Astrocyte of the hippocampus (primary cell): ENCODE measurements at regions not wholly inside any gene's neighbourhood (a gene's known extent, or its start where the extent isn't known, plus 50 kb on each side); places are given as distances from the start of the nearest gene placed in this dataset.

Experiments used
- DNase-seq: peaks from one replicate; pipeline ENCODE4 v3.0.0; 2011; ENCODE audit warnings: low read depth, low spot score

DNA sequence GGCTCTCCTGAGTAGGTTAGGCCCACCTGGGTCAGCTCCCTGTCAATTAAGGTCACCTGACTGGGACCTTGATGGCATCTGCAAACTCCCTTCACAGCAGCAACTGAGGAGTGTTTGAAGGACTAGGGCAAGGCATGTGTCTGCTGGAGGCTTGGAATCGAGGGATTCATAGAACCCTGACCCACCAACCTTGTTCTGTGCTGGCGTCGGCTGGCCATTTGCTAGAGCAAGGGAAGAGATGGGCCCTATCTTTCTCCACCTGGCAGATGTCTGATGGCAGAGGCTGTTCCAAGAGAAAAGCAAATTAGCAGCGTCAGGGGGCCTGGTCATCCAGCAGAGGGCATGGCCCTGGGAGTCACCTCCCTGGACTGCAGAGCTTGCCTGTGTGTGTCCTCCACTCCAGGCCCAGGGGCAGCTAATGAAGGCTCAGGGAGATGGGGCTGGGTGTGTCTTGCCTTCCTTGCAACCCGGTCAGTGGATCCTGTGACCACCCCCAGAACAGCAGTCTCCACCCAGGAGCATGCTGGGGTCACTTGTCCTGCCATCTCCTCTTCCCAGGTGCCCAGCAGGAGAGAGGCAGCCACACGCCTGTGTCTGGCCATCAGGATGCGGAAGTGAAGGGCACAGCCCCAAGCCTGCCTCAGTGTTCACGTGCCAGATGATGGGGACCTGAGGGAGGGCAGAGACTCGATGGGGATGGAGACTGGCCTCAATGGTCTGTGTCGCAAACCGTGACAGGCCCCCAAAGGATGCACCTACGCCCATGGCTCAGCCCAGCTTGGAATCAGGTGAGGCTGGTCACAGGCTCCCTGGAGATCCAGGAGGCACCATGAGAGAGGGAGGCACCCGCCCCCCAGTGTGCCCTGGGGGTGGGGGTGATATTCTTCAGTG lies 53.9 kb downstream of the BARX1 start:
- DNase-seq, result no peak

DNA sequence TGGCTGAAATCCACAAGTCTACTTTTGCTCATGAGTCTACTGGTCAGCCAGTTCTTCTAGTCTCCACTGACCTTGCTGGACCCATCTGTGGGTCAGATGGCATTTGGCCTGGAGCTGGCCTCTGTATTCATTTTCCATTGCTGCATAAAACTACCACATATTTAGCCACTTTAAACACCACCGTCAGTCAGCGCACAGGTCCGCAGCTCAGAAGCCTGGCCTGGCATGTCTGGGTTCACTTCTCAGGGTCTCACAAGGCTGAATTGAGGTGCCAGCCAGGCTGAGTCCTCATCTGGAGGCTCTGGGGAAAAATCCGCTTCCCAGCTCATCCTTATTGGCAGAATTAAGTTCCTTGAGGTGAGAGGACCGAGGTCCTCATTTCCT lies 54.7 kb downstream of the BARX1 start:
- DNase-seq, result no peak

DNA sequence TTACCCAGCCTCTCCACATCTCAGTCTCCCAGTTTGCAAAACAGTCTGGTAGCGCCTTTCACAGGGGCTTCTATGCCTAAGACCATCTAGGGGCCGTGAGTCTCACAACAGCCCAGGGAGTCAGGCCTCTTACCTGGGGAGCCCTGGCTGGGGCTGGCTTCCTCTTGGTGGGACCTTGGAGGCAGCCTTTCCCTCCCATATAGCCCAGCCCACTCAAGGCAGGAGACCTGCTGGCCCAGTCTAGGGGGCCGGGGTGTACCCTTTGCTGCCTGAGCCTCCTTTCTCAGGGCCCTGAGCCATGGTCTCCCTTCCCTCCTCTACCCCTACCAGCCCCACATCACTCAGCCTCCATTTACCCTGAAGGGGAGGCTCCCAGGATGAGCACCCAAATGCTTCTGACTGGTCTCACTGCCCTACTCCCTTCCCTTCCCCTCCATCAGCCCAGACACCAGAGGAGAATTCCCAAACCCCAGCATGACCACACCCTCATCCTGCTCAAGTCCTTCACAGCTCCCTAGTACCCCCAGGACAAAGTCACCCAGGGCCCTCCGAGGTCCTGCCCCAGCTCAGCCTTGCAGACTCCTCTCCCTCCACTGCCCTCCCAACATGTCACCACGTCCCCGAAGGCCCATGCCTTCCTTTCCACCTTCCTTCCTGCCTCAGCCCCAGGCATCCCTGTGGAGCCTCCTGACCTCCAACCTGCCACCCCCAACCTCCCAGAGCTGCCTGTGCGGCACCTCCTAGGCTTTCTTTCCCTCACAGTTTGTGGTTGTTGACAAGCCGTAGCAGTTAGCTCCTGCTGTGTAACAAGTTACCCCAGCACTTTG lies 55.3 kb downstream of the BARX1 start:
- DNase-seq, result no peak

DNA sequence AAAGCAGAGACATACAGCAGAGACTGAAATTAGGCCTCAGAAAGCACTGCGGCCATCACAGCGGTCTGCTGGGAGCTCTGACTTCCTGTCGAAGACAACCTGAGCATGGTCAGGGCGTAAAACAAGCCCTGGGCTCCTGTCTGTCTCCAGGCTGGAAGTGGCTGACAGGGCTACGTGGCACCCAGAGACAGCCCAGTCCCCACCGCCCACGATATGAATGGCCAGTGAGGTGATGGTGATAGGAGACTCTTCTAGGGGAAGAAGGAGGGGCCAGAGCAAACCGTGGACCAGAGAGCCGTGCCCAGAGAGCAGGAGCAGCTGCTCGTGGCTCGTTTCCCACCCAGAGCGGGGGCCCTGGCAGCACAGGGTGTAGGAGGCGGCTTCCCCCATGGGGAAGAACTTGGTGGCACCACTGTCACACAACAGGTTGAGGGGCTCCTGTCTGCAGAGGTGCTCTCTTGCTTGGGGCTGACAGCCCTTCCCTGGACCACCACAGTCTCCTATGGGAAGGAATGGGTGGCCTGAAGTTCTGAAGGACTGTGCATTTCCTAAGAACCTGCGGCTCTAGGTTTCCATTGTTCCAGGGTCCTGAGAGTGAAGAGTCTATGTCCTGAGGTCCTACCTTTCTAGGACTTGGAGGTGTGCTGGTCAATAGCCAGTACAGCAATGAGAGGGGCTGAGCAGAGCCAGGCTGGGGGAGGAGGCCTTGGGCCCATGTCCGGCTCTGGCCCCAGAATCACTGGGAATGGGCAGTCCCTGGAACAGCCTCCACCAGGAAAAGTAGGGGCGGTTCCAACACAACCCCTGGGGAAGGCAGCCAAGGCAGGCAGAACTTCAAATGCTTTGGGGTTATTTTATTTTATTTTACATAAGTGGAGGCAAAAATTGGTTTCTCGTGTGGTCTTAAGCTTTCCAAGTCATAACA lies 56.4 kb downstream of the BARX1 start:
- no peak for DNase-seq

DNA sequence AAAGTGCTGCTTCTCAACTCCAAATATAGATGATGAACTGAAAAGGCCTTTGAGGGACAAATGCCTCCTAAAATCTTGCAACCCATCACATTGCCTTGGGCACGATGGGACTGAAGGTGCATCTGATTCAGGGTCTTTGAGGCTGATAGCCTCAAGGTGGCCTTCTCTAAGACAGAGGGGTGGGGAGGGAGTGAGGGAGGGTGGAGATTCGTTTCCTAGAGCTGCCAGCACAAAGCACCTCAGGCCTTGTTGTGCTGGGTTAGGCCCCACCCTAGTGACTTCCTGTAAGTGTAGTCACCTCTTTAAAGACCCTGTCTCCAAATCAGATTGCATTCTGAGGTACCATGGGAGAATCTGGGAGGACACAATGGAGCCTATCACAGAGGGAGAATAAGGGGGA lies 57.1 kb downstream of the BARX1 start:
- DNase-seq, result no peak

DNA sequence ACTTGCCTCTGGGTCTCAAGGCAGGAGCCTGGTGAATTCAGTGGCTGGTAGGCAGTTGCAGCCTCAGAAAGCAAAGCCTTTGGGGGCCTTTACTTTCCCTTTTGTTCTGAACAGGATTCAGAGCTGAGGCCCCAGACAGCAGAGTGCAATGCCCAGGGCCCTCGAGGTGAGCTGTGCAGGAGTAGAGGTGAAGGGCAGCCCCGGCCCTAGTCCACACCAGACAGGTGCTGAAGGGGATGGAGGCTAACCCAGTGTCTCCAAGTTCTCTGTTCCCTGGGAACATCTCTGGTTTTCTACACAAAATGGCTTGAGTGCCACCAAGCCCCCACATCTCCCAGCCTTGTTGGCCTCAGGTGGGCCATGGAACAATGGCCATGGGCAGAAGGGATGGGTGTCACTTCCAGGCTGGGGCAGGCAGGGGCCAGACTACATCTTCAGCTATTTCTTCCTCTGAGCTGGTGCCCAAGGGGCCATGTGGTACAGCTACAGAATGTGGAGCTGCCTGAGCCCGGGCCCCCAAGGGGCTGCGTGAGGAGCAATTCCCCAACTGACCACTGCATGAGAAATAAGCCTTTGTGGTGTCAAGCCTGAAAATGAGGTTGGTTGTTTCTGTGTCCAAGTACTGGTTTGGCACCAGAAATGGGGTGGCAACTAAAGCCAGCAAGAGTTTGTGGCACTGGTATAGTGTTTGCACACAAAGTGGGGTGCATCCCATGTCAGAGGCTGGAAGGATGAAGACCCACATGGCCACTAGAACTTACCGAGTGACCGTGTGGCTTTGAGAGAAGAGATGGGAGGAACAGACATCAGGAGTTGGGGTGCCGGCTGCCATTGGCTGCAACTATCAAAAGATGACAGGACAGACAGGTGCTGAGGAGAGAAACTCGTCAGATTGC lies 57.8 kb downstream of the BARX1 start:
- no peak for DNase-seq

DNA sequence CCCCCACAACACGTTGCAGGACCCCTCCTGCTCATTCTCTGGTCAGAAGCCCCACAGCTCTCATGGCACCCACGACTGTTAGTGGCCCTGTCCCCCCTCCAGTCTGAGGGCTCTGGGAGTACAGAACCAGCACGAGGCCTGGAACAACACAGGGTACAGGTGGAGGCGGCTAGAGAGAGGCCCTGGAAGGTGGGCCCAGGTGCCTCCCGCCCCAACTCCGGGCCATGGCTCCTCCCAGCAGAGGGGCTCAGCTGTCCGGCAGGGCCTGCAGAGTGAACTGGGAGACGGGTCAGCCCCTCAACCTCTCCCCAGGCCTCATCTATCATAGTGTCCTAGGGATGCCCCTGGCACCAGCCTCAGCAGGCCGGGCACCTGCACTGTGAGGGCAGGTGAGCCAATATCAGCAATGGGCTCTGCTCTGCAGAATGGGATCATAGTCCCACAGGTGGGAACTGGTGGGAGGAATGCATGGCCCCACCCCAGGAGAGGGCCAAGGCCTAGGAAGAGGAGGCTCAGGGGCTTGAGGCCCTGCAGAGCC lies 58.6 kb downstream of the BARX1 start:
- no peak for DNase-seq

DNA sequence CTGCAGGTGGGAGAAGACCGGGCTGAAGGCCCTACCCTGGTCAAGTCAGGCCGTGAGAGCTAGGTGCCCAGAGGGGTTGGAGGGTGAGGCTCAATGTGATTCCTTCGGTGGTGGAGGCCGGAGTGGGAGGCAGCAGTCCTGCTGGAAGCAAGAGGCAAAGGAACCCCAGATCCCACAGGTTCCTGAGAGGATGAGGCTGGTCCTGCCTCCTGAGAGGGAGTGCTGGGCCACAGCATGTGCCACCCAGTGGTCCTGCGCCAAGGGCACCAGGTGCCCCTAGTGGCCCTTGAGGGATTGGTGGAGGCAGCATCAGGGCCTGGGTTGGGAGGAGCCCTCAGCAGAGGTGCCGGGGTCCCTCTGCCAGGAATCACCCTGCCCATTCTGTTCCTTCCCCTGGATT lies 59.1 kb downstream of the BARX1 start:
- DNase-seq, result no peak

DNA sequence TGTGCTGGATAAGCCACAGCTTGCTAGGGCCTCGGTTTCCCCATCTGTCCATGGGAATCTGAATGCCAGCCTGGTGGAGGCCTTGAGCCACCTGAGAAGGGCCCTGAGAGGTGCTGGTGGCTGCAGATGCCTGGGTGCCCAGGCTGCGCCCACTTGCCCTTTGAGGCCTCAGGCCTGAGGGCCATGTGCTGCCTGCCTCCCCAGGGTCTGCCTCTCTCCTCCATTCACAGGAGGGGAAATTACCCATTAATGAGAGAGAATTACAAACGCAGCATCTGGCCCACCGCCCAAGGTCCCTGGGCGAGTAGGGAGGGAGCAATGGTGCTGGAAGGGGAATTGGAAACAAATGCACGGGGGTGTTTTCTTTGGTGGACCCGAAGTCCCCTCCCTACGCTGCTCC lies 59.6 kb downstream of the BARX1 start:
- no peak for DNase-seq

DNA sequence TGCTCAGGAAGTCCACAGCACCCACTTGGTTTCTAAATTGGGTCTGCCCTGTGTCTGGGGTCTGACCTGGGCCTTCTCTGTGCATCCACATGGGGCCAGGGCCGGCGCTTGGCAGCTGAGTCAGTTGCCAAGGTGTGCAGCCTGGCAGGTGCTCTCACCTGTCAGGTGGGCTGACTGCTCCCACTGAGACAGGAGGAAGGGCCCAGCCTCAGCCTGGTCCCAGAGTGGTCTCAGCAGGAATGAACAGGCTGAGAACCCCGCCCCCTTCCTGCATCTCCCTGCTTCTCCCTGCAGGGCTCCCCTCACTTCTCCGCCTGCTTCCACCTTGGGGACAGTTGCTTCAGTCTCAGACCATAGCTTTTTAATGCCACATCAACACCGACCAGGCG lies 60.5 kb downstream of the BARX1 start:
- no peak for DNase-seq

DNA sequence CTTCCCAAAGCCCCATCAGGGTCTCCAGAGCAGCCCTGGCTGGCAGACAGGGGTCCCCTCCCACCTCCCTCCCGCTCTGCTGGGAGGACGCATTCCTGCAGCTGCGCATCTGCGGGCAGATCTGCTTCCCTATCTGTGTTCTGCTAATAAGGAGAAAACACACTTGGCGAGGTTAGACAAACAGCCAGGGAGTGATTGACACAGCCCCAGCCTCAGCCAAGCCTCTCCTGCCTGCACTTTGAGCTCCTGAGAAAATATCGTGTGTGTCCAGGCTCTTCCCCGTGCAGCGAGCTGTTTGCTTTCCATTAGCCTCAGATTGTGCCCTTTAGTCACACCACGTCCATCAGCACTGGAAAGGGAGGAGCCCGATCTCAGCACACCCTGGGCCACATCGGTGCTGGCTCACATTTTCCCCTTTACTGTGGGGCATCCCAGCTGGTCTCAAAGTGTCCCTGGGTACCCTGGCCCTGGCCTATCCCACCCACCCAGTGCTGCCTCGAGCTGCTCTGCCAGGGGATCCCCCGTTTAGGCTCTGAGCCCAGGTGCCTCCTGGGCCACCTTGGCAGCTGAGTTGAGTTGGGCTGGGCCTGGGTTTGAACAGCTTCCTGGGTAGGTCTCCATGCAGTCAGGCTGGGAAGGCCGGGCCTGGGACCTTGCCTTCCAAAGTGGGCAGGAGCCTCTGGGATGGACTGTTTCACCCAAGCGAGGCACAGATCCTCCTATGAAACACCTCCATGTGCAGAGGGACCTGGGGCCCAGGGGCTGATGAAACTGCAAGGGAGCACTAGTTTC lies 61.1 kb downstream of the BARX1 start:
- no peak for DNase-seq

DNA sequence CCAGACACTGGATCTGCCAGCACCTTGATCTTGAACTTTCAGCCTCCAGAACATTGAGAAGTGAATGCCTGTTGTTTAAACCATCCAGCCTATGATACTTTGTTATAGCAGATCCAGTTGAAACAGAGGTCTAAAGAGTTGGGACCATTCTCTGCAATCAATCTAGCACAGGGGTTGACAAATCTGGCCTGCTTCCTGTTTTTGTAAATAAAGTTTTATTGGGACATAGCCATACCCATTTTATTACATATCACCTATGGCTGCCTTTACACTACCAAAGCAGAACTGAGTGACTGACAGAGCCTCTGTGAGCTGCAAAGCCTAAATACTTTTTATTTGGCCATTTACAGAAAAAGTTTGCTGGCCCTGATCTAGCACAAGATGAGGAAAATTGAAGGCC lies 62.0 kb downstream of the BARX1 start:
- no peak for DNase-seq

DNA sequence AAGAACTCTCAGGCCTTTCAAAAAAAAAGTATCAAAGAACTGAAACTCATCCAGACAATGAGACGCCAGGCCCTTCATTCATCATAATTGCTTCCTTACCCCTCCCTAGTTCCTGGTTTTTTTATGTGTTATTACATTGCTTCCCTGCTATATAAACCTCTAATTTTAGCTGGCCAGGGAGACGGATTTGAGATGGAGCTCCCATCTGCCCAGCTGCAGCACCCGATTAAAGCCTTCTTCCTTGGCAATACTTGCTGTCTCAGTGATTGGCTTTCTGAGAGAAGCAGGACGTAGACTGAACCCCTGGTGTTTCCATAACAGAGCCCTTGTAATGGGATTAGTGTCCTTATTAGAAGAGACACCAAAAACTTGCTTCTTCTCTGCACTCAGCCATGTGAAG lies 62.4 kb downstream of the BARX1 start:
- DNase-seq, result no peak

DNA sequence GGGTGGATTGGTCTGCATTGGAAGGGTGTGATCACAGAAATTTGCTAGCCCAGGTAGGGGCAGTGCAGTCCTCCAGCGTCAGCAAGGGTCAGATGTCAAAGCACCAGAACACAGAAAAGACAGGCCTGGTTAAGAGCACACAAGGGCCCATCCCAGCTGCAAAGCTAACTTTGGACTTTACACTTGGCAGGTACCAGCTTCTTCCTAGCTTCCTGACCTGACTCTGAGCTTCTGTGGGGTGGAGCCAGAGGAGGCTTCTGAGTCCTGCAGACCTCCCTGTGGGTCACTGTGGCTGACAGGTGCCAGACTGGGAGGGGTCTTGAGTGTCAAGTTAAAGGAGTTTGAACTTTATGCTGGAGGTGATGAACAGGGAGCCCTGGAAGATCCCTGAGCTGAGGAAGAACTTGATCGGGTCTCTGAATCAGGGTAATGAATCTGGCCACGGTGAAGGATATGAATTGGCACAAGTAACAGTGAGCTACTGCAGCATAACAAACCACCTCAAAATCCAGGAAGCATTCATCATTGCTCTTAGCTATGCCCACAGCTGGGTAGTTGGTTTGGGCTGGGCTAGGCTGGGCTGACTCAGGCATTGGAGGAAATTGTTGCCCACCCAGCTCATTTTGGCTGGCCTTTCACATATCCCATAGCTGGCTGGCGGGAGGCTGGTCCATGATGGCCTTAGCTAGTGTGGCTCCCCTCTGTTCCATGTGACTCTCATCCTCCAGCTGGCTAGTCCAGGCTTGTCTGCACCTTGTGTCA lies 63.4 kb downstream of the BARX1 start:
- no peak for DNase-seq

DNA sequence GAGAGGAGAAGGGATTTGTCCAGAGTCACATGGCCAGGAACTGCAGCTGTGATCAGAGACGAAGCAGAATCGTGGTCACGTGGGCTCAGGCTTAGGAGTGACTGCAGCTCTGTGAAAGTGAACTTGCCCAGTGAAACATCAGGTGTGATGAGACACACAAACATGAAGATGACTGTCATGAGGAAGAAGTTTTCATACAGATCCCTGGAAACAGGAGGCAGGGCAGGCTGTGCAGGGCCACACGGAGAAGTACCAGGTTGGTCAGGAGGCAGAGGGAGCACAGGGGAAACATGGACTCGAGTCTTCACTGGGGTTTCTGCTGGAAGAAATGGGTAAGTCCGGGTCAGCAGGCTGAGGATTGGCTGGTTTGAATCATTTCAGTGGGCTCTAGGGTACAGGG lies 64.1 kb downstream of the BARX1 start:
- DNase-seq, result no peak

DNA sequence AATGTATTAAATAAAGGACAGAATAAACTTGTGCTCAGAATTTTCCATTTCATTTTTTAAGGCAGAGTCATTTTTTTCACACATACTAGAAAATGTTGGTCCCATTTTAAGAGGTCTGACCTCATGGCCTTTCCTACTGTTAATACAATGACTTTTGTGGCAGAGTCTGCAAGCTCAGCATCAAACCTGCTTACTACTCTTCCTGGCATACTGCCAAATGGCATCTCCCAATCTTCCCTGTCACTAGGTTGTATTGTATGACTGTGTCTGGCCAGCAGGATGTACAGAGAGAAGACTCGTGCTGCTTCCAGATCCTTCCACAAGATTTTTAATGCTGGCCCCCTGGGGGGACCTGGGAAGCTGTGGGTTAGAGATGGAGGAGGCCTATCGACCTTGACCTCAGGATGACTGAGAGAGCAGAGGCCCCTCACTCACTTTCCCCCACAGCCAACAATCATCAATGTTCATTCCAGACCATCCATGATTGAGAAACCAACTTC lies 64.7 kb downstream of the BARX1 start:
- no peak for DNase-seq

DNA sequence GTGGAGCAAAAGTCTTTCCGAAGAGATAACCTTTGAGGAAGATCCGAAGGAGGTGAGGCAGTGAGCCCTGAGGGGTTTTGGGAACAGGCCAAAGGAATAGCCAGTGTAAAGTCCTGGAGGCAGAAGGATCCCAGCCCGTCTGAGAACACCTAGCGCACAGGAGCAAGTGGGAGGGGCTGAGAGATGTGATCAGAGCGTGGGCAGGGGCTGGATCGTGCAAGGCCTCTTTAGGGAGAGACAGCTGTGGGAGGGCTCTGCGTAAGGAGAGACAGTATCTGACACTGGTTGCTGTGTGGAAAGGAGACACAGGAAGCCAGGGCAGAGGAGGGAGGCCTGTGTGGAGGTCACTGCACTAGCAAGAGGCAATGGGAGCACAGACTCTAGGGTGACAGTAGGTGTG lies 68.2 kb downstream of the BARX1 start:
- no peak for DNase-seq

DNA sequence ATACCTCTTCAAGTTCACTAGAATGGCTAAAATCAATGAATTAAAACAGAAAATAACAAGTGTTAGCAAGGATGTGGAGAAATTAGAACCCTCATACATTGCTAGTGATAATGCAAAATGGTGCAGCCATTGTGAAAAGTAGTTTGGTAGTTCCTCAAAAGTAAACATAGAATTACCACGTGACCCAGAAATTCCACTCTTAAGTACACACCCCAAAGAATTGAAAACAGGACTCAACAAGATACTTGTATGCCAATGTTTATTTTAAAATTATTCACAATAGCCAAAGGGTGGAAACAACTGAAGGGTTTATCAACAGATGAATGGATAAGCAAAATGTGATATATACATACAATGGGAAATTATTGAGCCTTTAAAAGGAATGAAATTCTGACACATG lies 70.3 kb downstream of the BARX1 start:
- DNase-seq, result no peak
